Gastrocnemius medialis (tissue), 4 donors: ENCODE measurements at regions not wholly inside any gene's neighbourhood (a gene's known extent, or its start where the extent isn't known, plus 50 kb on each side); places are given as distances from the start of the nearest gene placed in this dataset.

Source experiments
- ATAC-seq, 2 donors: fragments of 150-250 bp; one replicate each; pipeline ENCODE4 v1.9.1; 2016
- DNase-seq, 2 donors: peaks; one replicate each; pipeline ENCODE4 v3.0.0-alpha.2; 2019
- H3K27ac ChIP-seq, 4 donors: fragments of 200-600 bp; sonication (generic); 1 replicate in 1 of 4; 2 replicates in 3 of 4; pipeline ENCODE4 v1.5.1; 2016 to 2018; ENCODE audit warnings: mild to moderate bottlenecking in 2 of 4, moderate library complexity in 1 of 4
- H3K27me3 ChIP-seq, 3 donors: fragments of 200-600 bp; sonication (generic) in 2 of 3; 1 replicate in 1 of 3; 2 replicates in 2 of 3; pipeline versions ENCODE4 v1.5.1 to v1.6.0; 2016 to 2019; ENCODE audit warnings: mild to moderate bottlenecking in 1 of 3, moderate library complexity in 1 of 3
- H3K36me3 ChIP-seq, 2 donors: fragments of 200-600 bp; sonication (generic) in 1 of 2; one replicate each; pipeline ENCODE4 v1.5.1; 2017 to 2018
- H3K4me1 ChIP-seq, 2 donors: fragments of 200-600 bp; sonication (generic) in 1 of 2; one replicate each; pipeline ENCODE4 v1.5.1; 2016 to 2017; ENCODE audit warnings: mild to moderate bottlenecking in 2 of 2
- H3K4me3 ChIP-seq, 4 donors: fragments of 200-600 bp; sonication (generic) in 3 of 4; 1 replicate in 1 of 4; 2 replicates in 3 of 4; pipeline ENCODE4 v1.5.1; 2016 to 2019; ENCODE audit warnings: mild to moderate bottlenecking in 2 of 4
- H3K9me3 ChIP-seq, 3 donors: fragments of 200-600 bp; sonication (generic) in 2 of 3; 1 replicate in 1 of 3; 2 replicates in 2 of 3; pipeline ENCODE4 v1.5.1; 2016 to 2019
- CTCF ChIP-seq, 5 experiments: fragments of 450-650 bp in 3 of 5; fragments of 200-600 bp in 2 of 5; sonication (generic) in 2 of 5; IDR thresholded peaks in 4 of 5; conservative IDR thresholded peaks in 1 of 5; 1 replicate in 4 of 5; 2 replicates in 1 of 5; pipeline ENCODE4 v1.5.1; 2016 to 2019; ENCODE audit warnings: antibody characterized with exemption in 5 of 5, mild to moderate bottlenecking in 3 of 5, moderate library complexity in 3 of 5
- POLR2A ChIP-seq, 2 donors: fragments of 450-650 bp; IDR thresholded peaks; one replicate each; pipeline ENCODE4 v1.6.1; 2017; ENCODE audit warnings: antibody characterized with exemption in 2 of 2, mild to moderate bottlenecking in 2 of 2, moderate library complexity in 2 of 2
- in situ Hi-C, 4 donors: fragments of 200-750 bp; cut with MboI; loops; one replicate each; pipeline versions ENCODE4 v1.15.0 to v1.8.0; 2017; ENCODE audit warnings: low sequenced_read_pairs in 4 of 4
- intact Hi-C: fragments of 100-400 bp; cut with DNase I; formaldehyde crosslinking; loops from one replicate; pipeline ENCODE4 v1.15.1; 2023; ENCODE audit warnings: low total_unique reads

GRCh38 chr5:29085142-29085541, 2046.8 kb upstream of the CDH9 start:
- H3K27me3 ChIP-seq, result no peaks in the 10 kb centered on the region
- H3K4me3 ChIP-seq, result no peak overlapping the region
- ATAC-seq, result no peak
- in situ Hi-C loops, result no loop called here
- no peaks in the 10 kb centered on the region for H3K36me3 ChIP-seq
- no peak overlapping the region for H3K27ac ChIP-seq
- no peak for DNase-seq
- intact Hi-C loops, result no loop called here
- no peaks in the 10 kb centered on the region for H3K9me3 ChIP-seq
- no peak for TF ChIP-seq POLR2A (IDR thresholded peaks at IDR 0.05)
- TF ChIP-seq CTCF (IDR thresholded peaks at IDR 0.05 in 4 of 5, conservative IDR thresholded peaks at IDR 0.05 in 1 of 5), result no peak
- no peaks in the 10 kb centered on the region for H3K4me1 ChIP-seq

- Histone ChIP-seq H3K4me1 (no peaks in the 10 kb centered on the region), H3K36me3 (no peaks in the 10 kb centered on the region), H3K27me3 (no peaks in the 10 kb centered on the region), H3K4me3 (no peak overlapping the region), H3K9me3 (no peaks in the 10 kb centered on the region), H3K27ac (no peak overlapping the region)
- intact Hi-C loops, result no loop called here
- TF ChIP-seq POLR2A (IDR thresholded peaks at IDR 0.05), result no peak
- no peak for TF ChIP-seq CTCF (IDR thresholded peaks at IDR 0.05 in 4 of 5, conservative IDR thresholded peaks at IDR 0.05 in 1 of 5)
- no peak for ATAC-seq
- in situ Hi-C loops, result no loop called here
- no peak for DNase-seq
These were observed 2041.4 kb upstream of the CDH9 start for GRCh38 chr5:29079771-29080170.

- TF ChIP-seq POLR2A (IDR thresholded peaks at IDR 0.05), result no peak
- TF ChIP-seq CTCF (IDR thresholded peaks at IDR 0.05 in 4 of 5, conservative IDR thresholded peaks at IDR 0.05 in 1 of 5), result no peak
- ATAC-seq, result no peak
- in situ Hi-C loops (no loop called here), intact Hi-C loops (no loop called here)
- Histone ChIP-seq H3K27me3 (no peaks in the 10 kb centered on the region), H3K4me1 (no peaks in the 10 kb centered on the region), H3K9me3 (no peaks in the 10 kb centered on the region), H3K4me3 (no peak overlapping the region), H3K36me3 (no peaks in the 10 kb centered on the region), H3K27ac (no peak overlapping the region)
- DNase-seq, result no peak
These were observed 2039.1 kb upstream of the CDH9 start for GRCh38 chr5:29077451-29077850.

GRCh38 chr5:29069104-29069402, 2030.7 kb upstream of the CDH9 start:
- no peaks in the 10 kb centered on the region for H3K27me3 ChIP-seq
- no peak overlapping the region for H3K4me3 ChIP-seq
- H3K4me1 ChIP-seq, result no peaks in the 10 kb centered on the region
- H3K9me3 ChIP-seq, result no peaks in the 10 kb centered on the region
- TF ChIP-seq CTCF (IDR thresholded peaks at IDR 0.05 in 4 of 5, conservative IDR thresholded peaks at IDR 0.05 in 1 of 5), result no peak
- no peak for TF ChIP-seq POLR2A (IDR thresholded peaks at IDR 0.05)
- DNase-seq (no peak), ATAC-seq (no peak)
- intact Hi-C loops, result no loop called here
- H3K27ac ChIP-seq, result no peak overlapping the region
- no peaks in the 10 kb centered on the region for H3K36me3 ChIP-seq
- in situ Hi-C loops, result no loop called here

- Histone ChIP-seq H3K27me3 (no peaks in the 10 kb centered on the region), H3K27ac (no peak overlapping the region), H3K4me1 (no peaks in the 10 kb centered on the region), H3K36me3 (no peaks in the 10 kb centered on the region), H3K9me3 (no peaks in the 10 kb centered on the region), H3K4me3 (no peak overlapping the region)
- ATAC-seq, result no peak
- in situ Hi-C loops, result no loop called here
- intact Hi-C loops, result no loop called here
- no peak for DNase-seq
- TF ChIP-seq CTCF (IDR thresholded peaks at IDR 0.05 in 4 of 5, conservative IDR thresholded peaks at IDR 0.05 in 1 of 5) (no peak), POLR2A (IDR thresholded peaks at IDR 0.05) (no peak)
These were observed 2023.0 kb upstream of the CDH9 start for GRCh38 chr5:29061381-29061780.
